Choroid plexus epithelial cell (primary cell): ENCODE measurements at regions not wholly inside any gene's neighbourhood (a gene's known extent, or its start where the extent isn't known, plus 50 kb on each side); places are given as distances from the start of the nearest gene placed in this dataset.

ENCODE experiments used
- DNase-seq: peaks from one replicate; pipeline ENCODE4 v3.0.0-alpha.2; 2010; ENCODE audit warnings: low read depth
- H3K4me3 ChIP-seq: 2 replicates; pipeline ENCODE4 v1.5.1; 2011; ENCODE audit warnings: low read depth, mild to moderate bottlenecking, control low read depth, low read length, moderate library complexity
- CTCF ChIP-seq: conservative IDR thresholded peaks from 2 replicates; pipeline ENCODE4 v1.5.1; 2011; ENCODE audit warnings: low read depth, mild to moderate bottlenecking, control low read depth, inconsistent platforms, low read length, moderate library complexity

DNA sequence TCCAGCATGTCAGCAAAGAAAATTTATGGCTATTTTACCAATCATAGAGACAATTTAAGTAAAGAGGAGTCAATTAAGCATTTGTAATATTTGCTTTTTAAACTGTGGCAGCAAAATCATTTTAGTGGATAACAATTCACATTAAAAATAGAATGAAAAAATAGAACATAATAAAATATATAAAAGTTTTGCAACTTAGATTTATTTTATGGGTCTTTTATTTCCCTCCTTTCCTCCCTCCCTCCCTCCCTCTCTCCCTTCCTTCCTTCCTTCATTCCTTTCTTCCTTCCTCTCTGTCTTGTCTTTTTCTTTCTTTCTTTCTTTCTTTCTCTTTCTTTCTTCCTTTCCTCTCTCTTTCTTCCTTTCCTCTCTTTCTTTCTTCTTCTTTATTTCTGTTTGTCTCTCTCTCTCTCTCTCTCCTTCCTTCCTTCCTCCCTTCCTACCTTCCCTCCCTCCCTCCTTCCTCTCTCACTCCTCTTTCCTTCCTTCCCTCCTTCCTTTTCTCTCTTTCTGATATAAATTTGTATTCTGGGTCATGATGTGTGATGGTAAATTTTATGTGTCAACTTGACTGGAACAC, 610.9 kb upstream of the CITED2 start:
- no peak for TF ChIP-seq CTCF
- H3K4me3 ChIP-seq = no peak overlapping the region
- no peak for DNase-seq

DNA sequence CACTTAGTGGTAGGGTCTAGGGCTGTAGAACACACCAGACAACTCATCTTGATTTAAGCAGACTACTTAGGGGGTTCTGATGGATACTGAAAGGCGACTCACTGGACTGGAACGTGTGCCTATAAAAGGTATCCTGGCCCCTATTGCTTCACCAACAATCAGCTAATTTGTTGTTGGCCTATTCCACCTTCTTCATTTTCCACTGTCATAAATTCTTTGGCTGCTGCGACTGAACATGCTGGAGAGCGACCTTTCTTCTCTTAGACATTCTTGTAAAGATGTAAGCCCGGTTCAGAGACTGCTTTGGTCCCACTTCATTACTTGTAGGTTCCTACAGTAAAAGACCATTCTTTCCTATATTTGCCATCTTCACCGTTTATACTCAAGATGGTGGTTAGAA, 609.9 kb upstream of the CITED2 start:
- TF ChIP-seq CTCF = no peak
- H3K4me3 ChIP-seq = no peak overlapping the region
- no peak for DNase-seq

GRCh38 chr6:139983555-139984276, 609.3 kb upstream of the CITED2 start:
- TF ChIP-seq CTCF = no peak
- peak; percentile 94 for DNase-seq
- H3K4me3 ChIP-seq = no peak overlapping the region

- no peak for TF ChIP-seq CTCF
- no peak overlapping the region for H3K4me3 ChIP-seq
- DNase-seq = peak; percentile 95
Observed at GRCh38 chr6:139982652-139983295, 608.3 kb upstream of the CITED2 start.

DNA sequence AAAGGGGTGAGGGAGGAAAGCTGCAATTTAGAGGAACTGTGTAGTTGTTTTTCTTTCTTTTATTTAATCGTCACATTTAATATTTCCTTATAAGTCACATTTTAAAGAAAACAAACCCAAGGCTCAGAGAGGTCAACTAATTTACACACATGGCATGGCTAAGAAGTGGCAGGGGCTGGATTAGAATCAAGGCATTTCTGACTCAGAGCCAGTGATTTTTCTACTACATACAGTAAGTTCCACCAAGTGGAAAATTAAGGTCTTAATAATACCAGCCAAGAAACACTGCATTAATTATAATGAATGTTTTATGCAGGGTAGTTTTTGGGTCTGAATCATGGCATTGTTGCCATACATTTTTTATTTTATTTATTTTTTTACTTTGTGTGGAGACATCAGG, 607.7 kb upstream of the CITED2 start:
- TF ChIP-seq CTCF = no peak
- DNase-seq = peak; percentile 47
- H3K4me3 ChIP-seq = no peak overlapping the region

DNA sequence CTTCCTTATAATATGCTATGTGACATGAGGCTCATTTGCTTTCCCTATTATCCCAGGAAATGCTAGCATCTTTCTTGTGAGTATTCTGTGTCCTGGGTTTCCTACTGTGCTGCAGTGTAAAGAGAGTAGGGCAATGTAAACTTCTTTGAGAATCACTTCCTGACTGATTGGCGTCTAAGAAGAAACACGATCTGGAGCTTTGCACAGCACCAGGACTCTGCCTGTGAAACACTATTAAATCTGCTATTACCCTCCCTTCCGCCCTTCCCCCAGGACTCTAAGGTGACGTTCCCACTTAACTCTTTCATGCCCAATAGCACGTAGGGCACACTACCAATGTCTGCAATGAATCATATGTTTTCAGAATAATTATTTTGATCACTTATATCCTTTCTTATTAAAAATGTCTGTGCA, 607.3 kb upstream of the CITED2 start:
- no peak for TF ChIP-seq CTCF
- DNase-seq = peak; percentile 92
- no peak overlapping the region for H3K4me3 ChIP-seq
